ENCODE measurements at regions not wholly inside any gene's neighbourhood (a gene's known extent, or its start where the extent isn't known, plus 50 kb on each side); places are given as distances from the start of the nearest gene placed in this dataset.

GRCh38 chr3:3531476-3531875, 267.8 kb upstream of the LRRN1 start:
- Histone ChIP-seq H3K4me1 (ENCODE audit: insufficient read depth, low read length) (no peaks in the 10 kb centered on the region), H3K27me3 (ENCODE audit: insufficient read depth, low read length, poor library complexity, severe bottlenecking) (no peaks in the 10 kb centered on the region), H3K36me3 (ENCODE audit: insufficient read depth, low read length) (no peaks in the 10 kb centered on the region), H3K9me3 (ENCODE audit: low read length) (no peaks in the 10 kb centered on the region), H3K27ac (ENCODE audit: low read depth, low read length) (no peak overlapping the region), H3K4me3 (ENCODE audit: low read length) (no peak overlapping the region)
- no peak overlapping the region for H3K4me3 Mint-ChIP-seq
- no peaks in the 10 kb centered on the region for H3K36me3 Mint-ChIP-seq
- POLR2A ChIA-PET, result no interaction called here
- no peaks in the 10 kb centered on the region for H3K4me1 Mint-ChIP-seq
- no peak for DNase-seq
- H3K27ac Mint-ChIP-seq, result no peak overlapping the region
- CTCF ChIA-PET, result no interaction called here
- peaks cover 0 to 5% (median 3%) of the 10 kb centered on the region in 5 donors for H3K9me3 Mint-ChIP-seq
- H3K27me3 Mint-ChIP-seq, result peaks cover 0 to 1% of the 10 kb centered on the region in 2 donors

- Mint-ChIP-seq H3K4me1 (no peaks in the 10 kb centered on the region), H3K36me3 (no peaks in the 10 kb centered on the region), H3K9me3 (peaks cover 0 to 13% (median 3%) of the 10 kb centered on the region in 5 donors), H3K27ac (no peak overlapping the region), H3K4me3 (no peak overlapping the region), H3K27me3 (no peaks in the 10 kb centered on the region)
- POLR2A ChIA-PET, result no interaction called here
- Histone ChIP-seq H3K4me1 (ENCODE audit: insufficient read depth, low read length) (no peaks in the 10 kb centered on the region), H3K9me3 (ENCODE audit: low read length) (no peaks in the 10 kb centered on the region), H3K4me3 (ENCODE audit: low read length) (no peak overlapping the region), H3K36me3 (ENCODE audit: insufficient read depth, low read length) (no peaks in the 10 kb centered on the region), H3K27ac (ENCODE audit: low read depth, low read length) (no peak overlapping the region), H3K27me3 (ENCODE audit: insufficient read depth, low read length, poor library complexity, severe bottlenecking) (no peaks in the 10 kb centered on the region)
- CTCF ChIA-PET, result no interaction called here
- DNase-seq, result no peak
Measured at GRCh38 chr3:3519266-3519665, 280.0 kb upstream of the LRRN1 start.

- Mint-ChIP-seq H3K4me3 (no peak overlapping the region), H3K27me3 (no peaks in the 10 kb centered on the region), H3K36me3 (no peaks in the 10 kb centered on the region), H3K4me1 (no peaks in the 10 kb centered on the region), H3K9me3 (peaks cover 0 to 8% (median 3%) of the 10 kb centered on the region in 5 donors), H3K27ac (no peak overlapping the region)
- H3K4me3 ChIP-seq (ENCODE audit: low read length), result no peak overlapping the region
- no peaks in the 10 kb centered on the region for H3K36me3 ChIP-seq (ENCODE audit: insufficient read depth, low read length)
- no peaks in the 10 kb centered on the region for H3K9me3 ChIP-seq (ENCODE audit: low read length)
- POLR2A ChIA-PET, result no interaction called here
- no peaks in the 10 kb centered on the region for H3K27me3 ChIP-seq (ENCODE audit: insufficient read depth, low read length, poor library complexity, severe bottlenecking)
- no peak for DNase-seq
- H3K27ac ChIP-seq (ENCODE audit: low read depth, low read length), result no peak overlapping the region
- CTCF ChIA-PET, result no interaction called here
- H3K4me1 ChIP-seq (ENCODE audit: insufficient read depth, low read length), result no peaks in the 10 kb centered on the region
Measured at GRCh38 chr3:3516996-3517395, 282.2 kb upstream of the LRRN1 start.

GRCh38 chr3:3516384-3516783, 282.8 kb upstream of the LRRN1 start:
- CTCF ChIA-PET, result no interaction called here

GRCh38 chr3:3509665-3510064, 289.6 kb upstream of the LRRN1 start:
- Histone ChIP-seq H3K9me3 (ENCODE audit: low read length) (no peaks in the 10 kb centered on the region), H3K27ac (ENCODE audit: low read depth, low read length) (no peak overlapping the region), H3K4me1 (ENCODE audit: insufficient read depth, low read length) (no peaks in the 10 kb centered on the region), H3K36me3 (ENCODE audit: insufficient read depth, low read length) (no peaks in the 10 kb centered on the region), H3K27me3 (ENCODE audit: insufficient read depth, low read length, poor library complexity, severe bottlenecking) (no peaks in the 10 kb centered on the region), H3K4me3 (ENCODE audit: low read length) (no peak overlapping the region)
- ChIA-PET CTCF (no interaction called here), POLR2A (no interaction called here)
- Mint-ChIP-seq H3K9me3 (peaks cover 0 to 4% (median 0%) of the 10 kb centered on the region in 5 donors), H3K27me3 (no peaks in the 10 kb centered on the region), H3K4me3 (no peak overlapping the region), H3K36me3 (no peaks in the 10 kb centered on the region), H3K4me1 (no peaks in the 10 kb centered on the region), H3K27ac (no peak overlapping the region)
- DNase-seq, result no peak

More at GRCh38 chr3:3516384-3516783, 282.8 kb upstream of the LRRN1 start:
- Mint-ChIP-seq H3K27ac (no peak overlapping the region), H3K4me1 (no peaks in the 10 kb centered on the region), H3K27me3 (no peaks in the 10 kb centered on the region), H3K4me3 (no peak overlapping the region), H3K36me3 (no peaks in the 10 kb centered on the region), H3K9me3 (peaks cover 0 to 8% (median 3%) of the 10 kb centered on the region in 5 donors)
- Histone ChIP-seq H3K36me3 (ENCODE audit: insufficient read depth, low read length) (no peaks in the 10 kb centered on the region), H3K27me3 (ENCODE audit: insufficient read depth, low read length, poor library complexity, severe bottlenecking) (no peaks in the 10 kb centered on the region), H3K27ac (ENCODE audit: low read depth, low read length) (no peak overlapping the region), H3K4me3 (ENCODE audit: low read length) (no peak overlapping the region), H3K9me3 (ENCODE audit: low read length) (no peaks in the 10 kb centered on the region), H3K4me1 (ENCODE audit: insufficient read depth, low read length) (no peaks in the 10 kb centered on the region)
- no peak for DNase-seq
- POLR2A ChIA-PET, result no interaction called here

- ChIA-PET CTCF (no interaction called here), POLR2A (no interaction called here)
- Mint-ChIP-seq H3K36me3 (no peaks in the 10 kb centered on the region), H3K4me3 (no peak overlapping the region), H3K27ac (no peak overlapping the region), H3K9me3 (peaks cover 0 to 4% (median 0%) of the 10 kb centered on the region in 5 donors), H3K27me3 (no peaks in the 10 kb centered on the region), H3K4me1 (no peaks in the 10 kb centered on the region)
- no peaks in the 10 kb centered on the region for H3K4me1 ChIP-seq (ENCODE audit: insufficient read depth, low read length)
- no peak overlapping the region for H3K4me3 ChIP-seq (ENCODE audit: low read length)
- H3K27me3 ChIP-seq (ENCODE audit: insufficient read depth, low read length, poor library complexity, severe bottlenecking), result no peaks in the 10 kb centered on the region
- no peak for DNase-seq
- no peaks in the 10 kb centered on the region for H3K9me3 ChIP-seq (ENCODE audit: low read length)
- no peak overlapping the region for H3K27ac ChIP-seq (ENCODE audit: low read depth, low read length)
- no peaks in the 10 kb centered on the region for H3K36me3 ChIP-seq (ENCODE audit: insufficient read depth, low read length)
Measured at GRCh38 chr3:3504686-3505085, 294.5 kb upstream of the LRRN1 start.

- H3K4me1 ChIP-seq (ENCODE audit: insufficient read depth, low read length), result no peaks in the 10 kb centered on the region
- Mint-ChIP-seq H3K4me1 (no peaks in the 10 kb centered on the region), H3K27me3 (no peaks in the 10 kb centered on the region), H3K27ac (no peak overlapping the region), H3K4me3 (no peak overlapping the region), H3K9me3 (peaks cover 0 to 3% (median 0%) of the 10 kb centered on the region in 5 donors), H3K36me3 (no peaks in the 10 kb centered on the region)
- no peaks in the 10 kb centered on the region for H3K36me3 ChIP-seq (ENCODE audit: insufficient read depth, low read length)
- POLR2A ChIA-PET, result no interaction called here
- H3K9me3 ChIP-seq (ENCODE audit: low read length), result no peaks in the 10 kb centered on the region
- DNase-seq, result no peak
- no peaks in the 10 kb centered on the region for H3K27me3 ChIP-seq (ENCODE audit: insufficient read depth, low read length, poor library complexity, severe bottlenecking)
- no peak overlapping the region for H3K4me3 ChIP-seq (ENCODE audit: low read length)
- CTCF ChIA-PET, result no interaction called here
- no peak overlapping the region for H3K27ac ChIP-seq (ENCODE audit: low read depth, low read length)
Measured at GRCh38 chr3:3503411-3503810, 295.8 kb upstream of the LRRN1 start.

GRCh38 chr3:3499987-3500386, 299.2 kb upstream of the LRRN1 start:
- ChIA-PET POLR2A (no interaction called here), CTCF (no interaction called here)
- Histone ChIP-seq H3K36me3 (ENCODE audit: insufficient read depth, low read length) (no peaks in the 10 kb centered on the region), H3K9me3 (ENCODE audit: low read length) (no peaks in the 10 kb centered on the region), H3K27ac (ENCODE audit: low read depth, low read length) (no peak overlapping the region), H3K27me3 (ENCODE audit: insufficient read depth, low read length, poor library complexity, severe bottlenecking) (no peaks in the 10 kb centered on the region), H3K4me3 (ENCODE audit: low read length) (no peak overlapping the region), H3K4me1 (ENCODE audit: insufficient read depth, low read length) (no peaks in the 10 kb centered on the region)
- H3K36me3 Mint-ChIP-seq, result no peaks in the 10 kb centered on the region
- no peak for DNase-seq
- peaks cover 0 to 1% of the 10 kb centered on the region in 2 donors for H3K27me3 Mint-ChIP-seq
- no peak overlapping the region for H3K27ac Mint-ChIP-seq
- peaks cover 0 to 3% (median 0%) of the 10 kb centered on the region in 5 donors for H3K9me3 Mint-ChIP-seq
- H3K4me1 Mint-ChIP-seq, result no peaks in the 10 kb centered on the region
- no peak overlapping the region for H3K4me3 Mint-ChIP-seq

GRCh38 chr3:3499012-3499562, 300.1 kb upstream of the LRRN1 start:
- H3K27me3 Mint-ChIP-seq, result peaks cover 0 to 1% of the 10 kb centered on the region in 2 donors

More at GRCh38 chr3:3499012-3499562, 300.1 kb upstream of the LRRN1 start:
- Mint-ChIP-seq H3K36me3 (no peaks in the 10 kb centered on the region), H3K4me1 (no peaks in the 10 kb centered on the region), H3K4me3 (no peak overlapping the region), H3K9me3 (peaks cover 0 to 3% (median 0%) of the 10 kb centered on the region in 5 donors), H3K27ac (no peak overlapping the region)
- no peaks in the 10 kb centered on the region for H3K4me1 ChIP-seq (ENCODE audit: insufficient read depth, low read length)
- DNase-seq, result no peak
- H3K27ac ChIP-seq (ENCODE audit: low read depth, low read length), result no peak overlapping the region
- ChIA-PET CTCF (no interaction called here), POLR2A (no interaction called here)
- H3K9me3 ChIP-seq (ENCODE audit: low read length), result no peaks in the 10 kb centered on the region
- no peaks in the 10 kb centered on the region for H3K27me3 ChIP-seq (ENCODE audit: insufficient read depth, low read length, poor library complexity, severe bottlenecking)
- H3K36me3 ChIP-seq (ENCODE audit: insufficient read depth, low read length), result no peaks in the 10 kb centered on the region
- H3K4me3 ChIP-seq (ENCODE audit: low read length), result no peak overlapping the region
